ENCODE measurements at regions not wholly inside any gene's neighbourhood (a gene's known extent, or its start where the extent isn't known, plus 50 kb on each side); places are given as distances from the start of the nearest gene placed in this dataset.

DNA sequence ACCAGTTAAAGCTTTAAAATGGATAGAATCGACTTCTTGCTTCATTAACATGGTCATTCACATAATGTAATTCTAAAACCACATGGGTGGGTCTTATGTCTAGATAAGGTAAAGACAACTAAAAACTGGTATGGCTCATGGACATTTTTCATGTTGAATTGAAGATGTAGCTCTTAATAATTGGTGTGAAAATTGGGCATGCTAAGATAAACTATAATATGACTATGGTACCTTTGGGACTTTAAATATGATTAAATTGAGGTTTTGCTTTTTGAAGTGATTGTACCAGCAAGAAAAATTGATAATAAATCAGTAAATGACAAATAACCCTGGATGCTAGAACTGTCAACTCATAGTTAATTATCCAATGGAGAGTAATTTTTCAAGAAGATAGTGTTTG lies 710.7 kb upstream of the PTPRD start:
- TF ChIP-seq CHD1 (IDR thresholded peaks at IDR 0.05; ENCODE audit: low read depth, low read length) (no peak), CTCF (conservative IDR thresholded peaks at IDR 0.05; ENCODE audit: low read depth, low read length) (no peak), BHLHE40 (IDR thresholded peaks at IDR 0.05; ENCODE audit: low read depth, low read length) (no peak), FOS (IDR thresholded peaks at IDR 0.05; ENCODE audit: low read depth, low read length) (no peak), SMC3 (IDR thresholded peaks at IDR 0.05; ENCODE audit: low read depth, low read length) (no peak), CEBPB (IDR thresholded peaks at IDR 0.05; ENCODE audit: low read depth, low read length) (no peak), RFX5 (IDR thresholded peaks at IDR 0.05; ENCODE audit: low read depth, low read length) (no peak), RAD21 (IDR thresholded peaks at IDR 0.05; ENCODE audit: low read length) (no peak), RCOR1 (IDR thresholded peaks at IDR 0.05; ENCODE audit: insufficient replicate concordance, low read length) (no peak), NFE2L2 (IDR thresholded peaks at IDR 0.05; ENCODE audit: low read depth, low read length) (no peak), MXI1 (IDR thresholded peaks at IDR 0.05; ENCODE audit: borderline replicate concordance, low read depth, low read length) (no peak), POLR2A (IDR thresholded peaks at IDR 0.05; ENCODE audit: low read depth, low read length) (no peak), MAZ (IDR thresholded peaks at IDR 0.05; ENCODE audit: borderline replicate concordance, low read depth, low read length) (no peak), MAFK (IDR thresholded peaks at IDR 0.05; ENCODE audit: low read depth, low read length) (no peak)
- TF ChIP-seq, protein P1, sequence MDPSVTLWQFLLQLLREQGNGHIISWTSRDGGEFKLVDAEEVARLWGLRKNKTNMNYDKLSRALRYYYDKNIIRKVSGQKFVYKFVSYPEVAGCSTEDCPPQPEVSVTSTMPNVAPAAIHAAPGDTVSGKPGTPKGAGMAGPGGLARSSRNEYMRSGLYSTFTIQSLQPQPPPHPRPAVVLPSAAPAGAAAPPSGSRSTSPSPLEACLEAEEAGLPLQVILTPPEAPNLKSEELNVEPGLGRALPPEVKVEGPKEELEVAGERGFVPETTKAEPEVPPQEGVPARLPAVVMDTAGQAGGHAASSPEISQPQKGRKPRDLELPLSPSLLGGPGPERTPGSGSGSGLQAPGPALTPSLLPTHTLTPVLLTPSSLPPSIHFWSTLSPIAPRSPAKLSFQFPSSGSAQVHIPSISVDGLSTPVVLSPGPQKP (IDR thresholded peaks at IDR 0.05; ENCODE audit: borderline replicate concordance, low read depth, low read length), result no peak
- TF ChIP-seq, protein P2, sequence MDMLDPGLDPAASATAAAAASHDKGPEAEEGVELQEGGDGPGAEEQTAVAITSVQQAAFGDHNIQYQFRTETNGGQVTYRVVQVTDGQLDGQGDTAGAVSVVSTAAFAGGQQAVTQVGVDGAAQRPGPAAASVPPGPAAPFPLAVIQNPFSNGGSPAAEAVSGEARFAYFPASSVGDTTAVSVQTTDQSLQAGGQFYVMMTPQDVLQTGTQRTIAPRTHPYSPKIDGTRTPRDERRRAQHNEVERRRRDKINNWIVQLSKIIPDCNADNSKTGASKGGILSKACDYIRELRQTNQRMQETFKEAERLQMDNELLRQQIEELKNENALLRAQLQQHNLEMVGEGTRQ (IDR thresholded peaks at IDR 0.05; ENCODE audit: low read depth, low read length), result no peak
- peaks cover 2% of the 10 kb centered on the region; the same call in 1 of the 2 replicates for H3K9me3 ChIP-seq (ENCODE audit: control insufficient read depth, insufficient read depth, low read length)
- no peak for DNase-seq
- no peaks in the 10 kb centered on the region for H3K36me3 ChIP-seq (ENCODE audit: control insufficient read depth, insufficient read depth, low read length)
- no peak overlapping the region for H2AK9ac ChIP-seq (replicated peaks; ENCODE audit: low read depth, low read length, poor library complexity)
- H4K91ac ChIP-seq (ENCODE audit: insufficient read depth, low read depth, low read length), result no peak overlapping the region
- no peak overlapping the region for H2AK5ac ChIP-seq (ENCODE audit: low read depth, low read length)
- H3K27ac ChIP-seq (ENCODE audit: insufficient read depth, low read length), result no peak overlapping the region
- BruUV-seq (replicated peaks), result no TSS peak
- no peaks in the 10 kb centered on the region for H3K79me1 ChIP-seq (ENCODE audit: low read depth in 1 of 2, low read length in 2 of 2)
- dilution Hi-C loops (cut with HindIII; ENCODE audit: low sequenced_read_pairs, unreplicated experiment) (no loop called here), in situ Hi-C loops (cut with MboI; ENCODE audit: low sequenced_read_pairs) (no loop called here), intact Hi-C loops (cut with micrococcal nuclease) (no loop called here)
- no peak overlapping the region for H4K5ac ChIP-seq (ENCODE audit: low read depth, low read length)
- H3K4ac ChIP-seq (ENCODE audit: low read depth, low read length), result no peak overlapping the region
- no peak overlapping the region for H2BK5ac ChIP-seq (ENCODE audit: low read depth, low read length, poor library complexity, severe bottlenecking)
- ChIA-PET CTCF (no interaction called here), POLR2A (ENCODE audit: unreplicated experiment) (no interaction called here)
- H3K14ac ChIP-seq (replicated peaks; ENCODE audit: low read depth, low read length), result no peak overlapping the region
- H2BK15ac ChIP-seq (ENCODE audit: low read depth, low read length), result no peak overlapping the region
- H2BK120ac ChIP-seq (ENCODE audit: low read depth, low read length), result no peak overlapping the region
- H4K20me1 ChIP-seq (ENCODE audit: insufficient read depth, low read length), result no peaks in the 10 kb centered on the region
- H3K18ac ChIP-seq (ENCODE audit: low read depth, low read length), result no peak overlapping the region
- no CpG with 5 or more reads among the region's 1 CpG for WGBS, 2 experiments (ENCODE audit: extremely low coverage in 2 of 2, insufficient read length in 1 of 2)
- no peak for ATAC-seq (ENCODE audit: low read depth)
- H3K9ac ChIP-seq (ENCODE audit: low read depth, low read length), result no peak overlapping the region
- H3K4me3 ChIP-seq (ENCODE audit: insufficient read depth, low read depth, low read length), result no peak overlapping the region
- H3K9me1 ChIP-seq (ENCODE audit: insufficient read depth, low read length), result no peaks in the 10 kb centered on the region
- H3K23ac ChIP-seq (ENCODE audit: low read depth, low read length), result no peak overlapping the region
- no peaks in the 10 kb centered on the region for H3K4me1 ChIP-seq (ENCODE audit: control insufficient read depth, insufficient read depth, low read length)
- H2BK20ac ChIP-seq (ENCODE audit: low read depth, low read length), result no peak overlapping the region
- H2AFZ ChIP-seq (replicated peaks; ENCODE audit: low read length, poor library complexity), result no peak overlapping the region
- H3K27me3 ChIP-seq (ENCODE audit: control insufficient read depth, insufficient read depth, low read length), result no peaks in the 10 kb centered on the region
- no peak overlapping the region for H3K56ac ChIP-seq (ENCODE audit: extremely low read depth, insufficient read depth, low read length)
- no peak overlapping the region for H4K8ac ChIP-seq (ENCODE audit: low read depth in 2 of 2, low read length in 2 of 2)
- H3K4me2 ChIP-seq (ENCODE audit: low read depth, low read length), result no peak overlapping the region

All from IMR-90 (cell line).